OCI-LY1 (cell line): ENCODE measurements at regions not wholly inside any gene's neighbourhood (a gene's known extent, or its start where the extent isn't known, plus 50 kb on each side); places are given as distances from the start of the nearest gene placed in this dataset.

ENCODE experiments used
- EZH2 ChIP-seq: fragments of 200-600 bp; sonication (generic), shearing (Covaris generic); IDR thresholded peaks from 2 replicates; pipeline ENCODE4 v1.8.0; 2017; ENCODE audit warnings: borderline replicate concordance, mixed run types, mild to moderate bottlenecking, antibody characterized with exemption, low read length, moderate library complexity, mixed read lengths
- TF ChIP-seq, protein P1 (sequence below): fragments of 200-600 bp; sonication (generic), shearing (Covaris generic); IDR thresholded peaks from 2 replicates; pipeline ENCODE4 v1.5.1; 2017; ENCODE audit warnings: mild to moderate bottlenecking, antibody characterized with exemption, low read length, moderate library complexity, mixed read lengths

DNA sequence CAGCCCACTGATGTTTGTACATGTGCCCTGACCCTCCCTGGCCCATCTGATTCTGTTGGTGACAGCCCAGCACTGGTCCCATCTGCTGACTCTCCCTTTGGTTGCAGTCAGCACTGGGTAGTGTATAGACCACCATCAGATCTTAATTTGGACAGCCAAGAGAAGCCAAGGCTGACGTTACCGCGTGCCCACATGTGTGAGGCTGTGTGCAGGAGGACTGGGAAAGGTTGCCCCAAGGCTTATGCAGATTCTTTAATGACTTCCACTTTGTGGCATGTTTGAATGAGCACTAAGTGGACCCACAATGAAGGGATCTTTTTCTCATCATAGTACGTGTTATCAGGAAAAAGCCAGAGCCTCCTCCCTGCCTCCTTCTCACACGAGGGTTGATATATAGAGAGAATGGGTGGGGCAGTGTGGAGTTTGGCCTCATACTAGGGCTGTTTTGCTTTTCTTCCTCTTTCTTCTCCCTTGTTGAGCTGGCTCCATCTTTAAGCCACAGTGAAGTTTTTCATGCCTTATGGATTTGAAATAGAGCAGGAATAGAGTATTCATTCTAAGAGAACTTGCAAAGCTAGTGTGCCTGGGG is 93.5 kb downstream of the NAV1 start:
- TF ChIP-seq, protein P1, sequence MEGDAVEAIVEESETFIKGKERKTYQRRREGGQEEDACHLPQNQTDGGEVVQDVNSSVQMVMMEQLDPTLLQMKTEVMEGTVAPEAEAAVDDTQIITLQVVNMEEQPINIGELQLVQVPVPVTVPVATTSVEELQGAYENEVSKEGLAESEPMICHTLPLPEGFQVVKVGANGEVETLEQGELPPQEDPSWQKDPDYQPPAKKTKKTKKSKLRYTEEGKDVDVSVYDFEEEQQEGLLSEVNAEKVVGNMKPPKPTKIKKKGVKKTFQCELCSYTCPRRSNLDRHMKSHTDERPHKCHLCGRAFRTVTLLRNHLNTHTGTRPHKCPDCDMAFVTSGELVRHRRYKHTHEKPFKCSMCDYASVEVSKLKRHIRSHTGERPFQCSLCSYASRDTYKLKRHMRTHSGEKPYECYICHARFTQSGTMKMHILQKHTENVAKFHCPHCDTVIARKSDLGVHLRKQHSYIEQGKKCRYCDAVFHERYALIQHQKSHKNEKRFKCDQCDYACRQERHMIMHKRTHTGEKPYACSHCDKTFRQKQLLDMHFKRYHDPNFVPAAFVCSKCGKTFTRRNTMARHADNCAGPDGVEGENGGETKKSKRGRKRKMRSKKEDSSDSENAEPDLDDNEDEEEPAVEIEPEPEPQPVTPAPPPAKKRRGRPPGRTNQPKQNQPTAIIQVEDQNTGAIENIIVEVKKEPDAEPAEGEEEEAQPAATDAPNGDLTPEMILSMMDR: no peak
- no peak for TF ChIP-seq EZH2
